Trophoblast cell (in vitro differentiated cells and primary cell): ENCODE measurements at regions not wholly inside any gene's neighbourhood (a gene's known extent, or its start where the extent isn't known, plus 50 kb on each side); places are given as distances from the start of the nearest gene placed in this dataset.

Experiments
- DNase-seq, 2 donors: peaks; one replicate each; pipeline ENCODE4 v3.0.0-alpha.2; 2016
- H2AFZ ChIP-seq: 2 replicates; pipeline ENCODE4 v1.6.1; 2013; ENCODE audit warnings: low read length, moderate library complexity, mild to moderate bottlenecking; ENCODE audit not compliant: insufficient read depth, poor library complexity
- H2AK5ac ChIP-seq: 2 replicates; pipeline ENCODE4 v1.6.1; 2013; ENCODE audit warnings: mild to moderate bottlenecking, low read length
- H2BK120ac ChIP-seq: 2 replicates; pipeline ENCODE4 v1.6.1; 2013; ENCODE audit warnings: low read length, mild to moderate bottlenecking, moderate library complexity; ENCODE audit not compliant: insufficient read depth, poor library complexity
- H2BK12ac ChIP-seq: 2 replicates; pipeline ENCODE4 v1.6.1; 2013; ENCODE audit warnings: mild to moderate bottlenecking, low read length, moderate library complexity
- H2BK5ac ChIP-seq: 2 replicates; pipeline ENCODE4 v1.6.1; 2013; ENCODE audit warnings: low read length, low read depth, moderate library complexity, mild to moderate bottlenecking; ENCODE audit not compliant: poor library complexity
- H3K14ac ChIP-seq: 2 replicates; pipeline ENCODE4 v1.6.1; 2013; ENCODE audit warnings: mild to moderate bottlenecking, low read length
- H3K18ac ChIP-seq: 2 replicates; pipeline ENCODE4 v1.6.1; 2013; ENCODE audit warnings: mild to moderate bottlenecking, low read length
- H3K23ac ChIP-seq: 2 replicates; pipeline ENCODE4 v1.6.1; 2013; ENCODE audit warnings: low read length
- H3K27ac ChIP-seq: 2 replicates; pipeline ENCODE4 v1.5.1; 2013; ENCODE audit warnings: low read depth, mild to moderate bottlenecking, inconsistent platforms, low read length, moderate library complexity
- H3K27me3 ChIP-seq: 2 replicates; pipeline ENCODE4 v1.6.1; 2013; ENCODE audit warnings: inconsistent platforms, mild to moderate bottlenecking, low read length, moderate library complexity; ENCODE audit not compliant: insufficient read depth
- H3K36me3 ChIP-seq, 2 experiments: 1 replicate in 1 of 2; 2 replicates in 1 of 2; pipeline ENCODE4 v1.6.1; 2013; ENCODE audit warnings: low read length in 2 of 2, mild to moderate bottlenecking in 2 of 2, moderate library complexity in 1 of 2; ENCODE audit not compliant: insufficient read depth in 2 of 2, control insufficient read depth in 1 of 2
- H3K4ac ChIP-seq: 2 replicates; pipeline ENCODE4 v1.6.1; 2013; ENCODE audit warnings: low read depth, mild to moderate bottlenecking, low read length, moderate library complexity
- H3K4me1 ChIP-seq, 2 experiments: 1 replicate in 1 of 2; 2 replicates in 1 of 2; pipeline ENCODE4 v1.6.1; 2013; ENCODE audit warnings: low read length in 2 of 2, mild to moderate bottlenecking in 2 of 2, moderate library complexity in 1 of 2; ENCODE audit not compliant: insufficient read depth in 2 of 2, control insufficient read depth in 1 of 2
- H3K4me2 ChIP-seq: 2 replicates; pipeline ENCODE4 v1.6.1; 2013; ENCODE audit warnings: inconsistent platforms, mild to moderate bottlenecking, low read length, moderate library complexity
- H3K4me3 ChIP-seq: 2 replicates; pipeline ENCODE4 v1.5.1; 2013; ENCODE audit warnings: mild to moderate bottlenecking, low read depth, low read length, inconsistent platforms
- H3K79me1 ChIP-seq: one replicate; pipeline ENCODE4 v1.6.1; 2013; ENCODE audit warnings: low read length
- H3K79me2 ChIP-seq: 2 replicates; pipeline ENCODE4 v1.6.1; 2013; ENCODE audit warnings: low read length, mild to moderate bottlenecking; ENCODE audit not compliant: control insufficient read depth, insufficient read depth, poor library complexity
- H3K9ac ChIP-seq: 2 replicates; pipeline ENCODE4 v1.6.1; 2013; ENCODE audit warnings: mild to moderate bottlenecking, low read length
- H3K9me3 ChIP-seq: 2 replicates; pipeline ENCODE4 v1.6.1; 2013; ENCODE audit warnings: low read depth, mild to moderate bottlenecking, control low read depth, inconsistent platforms, low read length; ENCODE audit not compliant: insufficient read depth
- H4K12ac ChIP-seq: 2 replicates; pipeline ENCODE4 v1.6.1; 2013; ENCODE audit warnings: low read depth, mild to moderate bottlenecking, low read length, moderate library complexity
- H4K8ac ChIP-seq: 2 replicates; pipeline ENCODE4 v1.6.1; 2013; ENCODE audit warnings: low read depth, mild to moderate bottlenecking, low read length, moderate library complexity
- H4K91ac ChIP-seq: one replicate; pipeline ENCODE4 v1.6.1; 2013; ENCODE audit warnings: low read depth, mild to moderate bottlenecking, low read length, moderate library complexity
- WGBS: extraction: QIAGEN DNeasy Blood & Tissue Kit; methylation state at CpG from one replicate; pipeline ENCODE4 v1.1.7; 2013; ENCODE audit warnings: missing lambda C conversion rate; ENCODE audit not compliant: insufficient read length, insufficient coverage; ENCODE audit errors: extremely low coverage; 5-methylcytosine and 5-hydroxymethylcytosine counted together

GRCh38 chr17:77510133-77510796 lies 369.5 kb downstream of the SEC14L1 start:
- H3K18ac ChIP-seq = no peak overlapping the region
- WGBS = no CpG with 5 or more reads among the region's 8 CpGs
- no peak overlapping the region for H2BK12ac ChIP-seq

GRCh38 chr17:77511514-77512061 lies 370.8 kb downstream of the SEC14L1 start:
- no CpG with 5 or more reads among the region's 1 CpG for WGBS
- H3K79me1 ChIP-seq = no peaks in the 10 kb centered on the region
- H3K4me1 ChIP-seq = no peaks in the 10 kb centered on the region
- H3K4me2 ChIP-seq = no peak overlapping the region
- no peak overlapping the region for H4K12ac ChIP-seq
- no peak overlapping the region for H3K9ac ChIP-seq
- H4K8ac ChIP-seq = no peak overlapping the region
- H3K23ac ChIP-seq = no peak overlapping the region
- H3K36me3 ChIP-seq = no peaks in the 10 kb centered on the region
- no peak overlapping the region for H3K4ac ChIP-seq
- no peak overlapping the region for H3K14ac ChIP-seq
- no peaks in the 10 kb centered on the region for H3K79me2 ChIP-seq
- H3K27ac ChIP-seq = no peak overlapping the region
- no peak overlapping the region for H3K4me3 ChIP-seq
- no peak overlapping the region for H2AK5ac ChIP-seq
- DNase-seq = no peak
- no peak overlapping the region for H2BK120ac ChIP-seq
- no peak overlapping the region for H2AFZ ChIP-seq
- no peak overlapping the region for H2BK5ac ChIP-seq
- peaks cover 9% of the 10 kb centered on the region for H3K9me3 ChIP-seq
- no peaks in the 10 kb centered on the region for H3K27me3 ChIP-seq
- no peak overlapping the region for H2BK12ac ChIP-seq
- H4K91ac ChIP-seq = no peak overlapping the region
- no peak overlapping the region for H3K18ac ChIP-seq

More at GRCh38 chr17:77510133-77510796, 369.5 kb downstream of the SEC14L1 start:
- Histone ChIP-seq H3K4me2 (no peak overlapping the region), H3K4me3 (no peak overlapping the region), H4K8ac (no peak overlapping the region), H3K4me1 (no peaks in the 10 kb centered on the region), H3K14ac (no peak overlapping the region), H2BK120ac (no peak overlapping the region), H4K91ac (no peak overlapping the region), H4K12ac (no peak overlapping the region), H3K23ac (no peak overlapping the region), H2AFZ (no peak overlapping the region), H3K36me3 (no peaks in the 10 kb centered on the region), H3K79me2 (no peaks in the 10 kb centered on the region), H3K9me3 (peaks cover 9% of the 10 kb centered on the region), H3K4ac (no peak overlapping the region), H2AK5ac (no peak overlapping the region), H2BK5ac (no peak overlapping the region), H3K27me3 (no peaks in the 10 kb centered on the region), H3K79me1 (no peaks in the 10 kb centered on the region), H3K9ac (no peak overlapping the region), H3K27ac (no peak overlapping the region)
- DNase-seq = no peak

GRCh38 chr17:77512062-77512946 lies 371.5 kb downstream of the SEC14L1 start:
- H3K14ac ChIP-seq = no peak overlapping the region
- peaks cover 9% of the 10 kb centered on the region for H3K9me3 ChIP-seq

GRCh38 chr17:77513045-77513444 lies 372.3 kb downstream of the SEC14L1 start:
- Histone ChIP-seq H3K27me3 (no peaks in the 10 kb centered on the region), H3K4me3 (no peak overlapping the region), H2BK5ac (no peak overlapping the region), H2BK120ac (no peak overlapping the region), H3K9me3 (peaks cover 9% of the 10 kb centered on the region), H3K14ac (no peak overlapping the region), H3K4ac (no peak overlapping the region), H4K12ac (no peak overlapping the region), H2BK12ac (no peak overlapping the region), H3K36me3 (no peaks in the 10 kb centered on the region), H4K8ac (no peak overlapping the region), H3K27ac (no peak overlapping the region), H4K91ac (no peak overlapping the region), H3K4me1 (no peaks in the 10 kb centered on the region), H3K4me2 (no peak overlapping the region), H3K23ac (no peak overlapping the region), H3K79me2 (no peaks in the 10 kb centered on the region), H2AFZ (no peak overlapping the region), H3K79me1 (no peaks in the 10 kb centered on the region), H3K18ac (no peak overlapping the region), H3K9ac (no peak overlapping the region), H2AK5ac (no peak overlapping the region)
- WGBS = no CpG with 5 or more reads among the region's 3 CpGs
- DNase-seq = no peak

More at GRCh38 chr17:77512062-77512946, 371.5 kb downstream of the SEC14L1 start:
- H4K12ac ChIP-seq = no peak overlapping the region
- no peak overlapping the region for H4K8ac ChIP-seq
- H4K91ac ChIP-seq = no peak overlapping the region
- no peaks in the 10 kb centered on the region for H3K36me3 ChIP-seq
- no peak overlapping the region for H2AK5ac ChIP-seq
- H2BK120ac ChIP-seq = no peak overlapping the region
- DNase-seq = no peak
- no peak overlapping the region for H2BK12ac ChIP-seq
- no peak overlapping the region for H3K23ac ChIP-seq
- H2BK5ac ChIP-seq = no peak overlapping the region
- no peak overlapping the region for H3K18ac ChIP-seq
- H3K79me1 ChIP-seq = no peaks in the 10 kb centered on the region
- no peak overlapping the region for H2AFZ ChIP-seq
- whole genome bisulfite sequencing = no CpG with 5 or more reads among the region's 6 CpGs
- no peak overlapping the region for H3K9ac ChIP-seq
- no peaks in the 10 kb centered on the region for H3K27me3 ChIP-seq
- H3K79me2 ChIP-seq = no peaks in the 10 kb centered on the region
- no peak overlapping the region for H3K27ac ChIP-seq
- H3K4me3 ChIP-seq = no peak overlapping the region
- no peaks in the 10 kb centered on the region for H3K4me1 ChIP-seq
- no peak overlapping the region for H3K4ac ChIP-seq
- no peak overlapping the region for H3K4me2 ChIP-seq
